GM12878 (cell line): ENCODE measurements at regions not wholly inside any gene's neighbourhood (a gene's known extent, or its start where the extent isn't known, plus 50 kb on each side); places are given as distances from the start of the nearest gene placed in this dataset.
A peak's percentile ranks its signal among the peaks of the same experiment; 100 is the strongest.

Experiments used
- ATAC-seq: fragments of 200-7000 bp; cut with Tn5 transposase; 3 replicates; pipeline ENCODE4 v1.9.1; 2020; ENCODE audit warnings: mild to moderate bottlenecking, moderate library complexity
- BruUV-seq: library from RNA; stranded (reverse); fragments of 400-500 nt; replicated peaks from 2 replicates; lab custom pipeline; 2021; lab: Mats Ljungman, UMichigan
- CTCF ChIA-PET: fragments of 300-600 bp; sonication (Branson Sonifier 250); formaldehyde crosslinking; extraction: SDS; loops from one replicate; lab custom pipeline; 2021; ENCODE audit warnings: inconsistent platforms; lab: Yijun Ruan, JAX
- POLR2A ChIA-PET: fragments of 350-600 bp; formaldehyde crosslinking; extraction: SDS; loops from one replicate; lab custom pipeline; 2021; ENCODE audit warnings: inconsistent platforms; lab: Charles Lee
- RAD21 ChIA-PET: fragments of 300-600 bp; sonication (Branson Sonifier 250); formaldehyde crosslinking; loops from one replicate; lab custom pipeline; 2023; ENCODE audit warnings: antibody characterized with exemption; ENCODE audit not compliant: unreplicated experiment; lab: Charles Lee
- SMC1A ChIA-PET: fragments of 300-600 bp; sonication (Branson Sonifier 250); formaldehyde crosslinking; loops from one replicate; lab custom pipeline; 2023; ENCODE audit not compliant: unreplicated experiment, uncharacterized antibody; lab: Charles Lee
- DNase-seq: peaks from one replicate; pipeline ENCODE4 v3.0.0-alpha.2; 2011; ENCODE audit warnings: low read depth, low spot score
- FAIRE-seq: peaks from 3 replicates; lab custom pipeline; 2011; peaks lifted over from hg19 to GRCh38; lab: Jason Lieb, UNC
- H2AFZ ChIP-seq: 2 replicates; pipeline ENCODE4 v1.6.0; 2011; ENCODE audit warnings: low read depth, low read length, control low read depth; ENCODE audit not compliant: control insufficient read depth
- H3K27ac ChIP-seq: 2 replicates; pipeline ENCODE4 v1.5.1; 2011; ENCODE audit warnings: control low read depth; ENCODE audit not compliant: control insufficient read depth, insufficient read depth
- H3K27me3 ChIP-seq, 2 experiments: replicated peaks in 1 of 2; 2 replicates each; pipeline versions ENCODE4 v1.6.0 to v1.6.1; 2011; ENCODE audit warnings: low read length in 1 of 2; ENCODE audit not compliant: control insufficient read depth in 2 of 2, insufficient read depth in 2 of 2
- H3K36me3 ChIP-seq, 2 experiments: 2 replicates each; pipeline ENCODE4 v1.5.1; 2011; ENCODE audit warnings: low read length in 1 of 2; ENCODE audit not compliant: control insufficient read depth in 2 of 2, insufficient read depth in 2 of 2
- H3K4me1 ChIP-seq: 2 replicates; pipeline ENCODE4 v1.6.1; 2011; ENCODE audit warnings: mild to moderate bottlenecking, low read length, moderate library complexity, mixed read lengths; ENCODE audit not compliant: control insufficient read depth, insufficient read depth
- H3K4me2 ChIP-seq: 2 replicates; pipeline ENCODE4 v1.6.0; 2011; ENCODE audit warnings: control low read depth; ENCODE audit not compliant: control insufficient read depth, insufficient read depth
- H3K4me3 ChIP-seq: fragments of 200-600 bp; sonication (generic); 2 replicates; pipeline ENCODE4 v1.5.1; 2016
- H3K79me2 ChIP-seq: 2 replicates; pipeline ENCODE4 v1.6.0; 2011; ENCODE audit warnings: low read length; ENCODE audit not compliant: control insufficient read depth, insufficient read depth
- H3K9ac ChIP-seq: 2 replicates; pipeline ENCODE4 v1.8.0; 2011; ENCODE audit warnings: low read length, control low read depth, mixed read lengths; ENCODE audit not compliant: control insufficient read depth, insufficient read depth
- H3K9me3 ChIP-seq: replicated peaks from 3 replicates; pipeline ENCODE4 v1.5.1; 2011; ENCODE audit warnings: mild to moderate bottlenecking, low read length; ENCODE audit not compliant: control insufficient read depth, insufficient read depth
- H4K20me1 ChIP-seq: 2 replicates; pipeline ENCODE4 v1.6.0; 2011; ENCODE audit not compliant: control insufficient read depth, insufficient read depth
- CBFB ChIP-seq: IDR thresholded peaks from 2 replicates; pipeline ENCODE4 v1.6.1; 2016; ENCODE audit warnings: antibody characterized with exemption, low read depth
- CTCF ChIP-seq, 3 experiments: IDR thresholded peaks in 2 of 3; conservative IDR thresholded peaks in 1 of 3; 2 replicates each; pipeline ENCODE4 v1.5.1; 2011; ENCODE audit warnings: low read depth in 3 of 3, low read length in 3 of 3, mild to moderate bottlenecking in 3 of 3, control low read depth in 2 of 3, moderate library complexity in 2 of 3, inconsistent platforms in 1 of 3, mixed read lengths in 1 of 3; ENCODE audit not compliant: control insufficient read depth in 2 of 3, insufficient read depth in 1 of 3; ENCODE audit errors: extremely low read depth in 1 of 3
- FOXM1 ChIP-seq: IDR thresholded peaks from 2 replicates; pipeline ENCODE4 v1.6.1; 2012; ENCODE audit warnings: low read depth, mild to moderate bottlenecking, inconsistent platforms, low read length, moderate library complexity
- MAX ChIP-seq: IDR thresholded peaks from 2 replicates; pipeline ENCODE4 v1.6.1; 2012; ENCODE audit warnings: low read depth, low read length, improper control_type of control experiment
- RAD21 ChIP-seq: IDR thresholded peaks from 2 replicates; pipeline ENCODE4 v1.6.1; 2011; ENCODE audit warnings: mild to moderate bottlenecking, low read depth, low read length, moderate library complexity; ENCODE audit not compliant: insufficient read depth
- REST ChIP-seq: IDR thresholded peaks from 2 replicates; pipeline ENCODE4 v1.6.1; 2012; ENCODE audit warnings: mild to moderate bottlenecking, low read depth, low read length
- SKIL ChIP-seq: fragments of 450-650 bp; IDR thresholded peaks from 2 replicates; pipeline ENCODE4 v1.6.1; 2017; ENCODE audit warnings: mild to moderate bottlenecking, low read depth, inconsistent platforms; ENCODE audit not compliant: poor library complexity, severe bottlenecking
- SMC3 ChIP-seq: IDR thresholded peaks from 2 replicates; pipeline ENCODE4 v1.6.1; 2011; ENCODE audit warnings: low read length, improper control_type of control experiment, borderline replicate concordance
- SPI1 ChIP-seq: IDR thresholded peaks from 2 replicates; pipeline ENCODE4 v1.6.1; 2011; ENCODE audit warnings: low read depth, mild to moderate bottlenecking, low read length, moderate library complexity, borderline replicate concordance; ENCODE audit not compliant: insufficient read depth
- WGBS: methylation state at CpG from one replicate; pipeline ENCODE4 v1.1.6; 2016; ENCODE audit warnings: low lambda C conversion rate; ENCODE audit not compliant: insufficient replicate concordance, insufficient coverage; ENCODE audit errors: missing lambda C conversion rate; 5-methylcytosine and 5-hydroxymethylcytosine counted together
- in situ Hi-C: fragments of 300-500 bp; cut with MboI; formaldehyde crosslinking; loops from 9 replicates; pipeline ENCODE4 v1.14.3; 2018; ENCODE audit warnings: mixed read lengths
- intact Hi-C: fragments of 100-400 bp; cut with micrococcal nuclease; formaldehyde crosslinking; loops from one replicate; pipeline ENCODE4 v1.14.2; 2022; ENCODE audit not compliant: unreplicated experiment

GRCh38 chrX:94057385-94057784 lies 383.4 kb downstream of the FAM133A start (continued):
- TF ChIP-seq REST (no peak), CTCF (IDR thresholded peaks at IDR 0.05 in 2 of 3, conservative IDR thresholded peaks at IDR 0.05 in 1 of 3; ENCODE audit: control insufficient read depth in 2 of 3, extremely low read depth in 1 of 3, insufficient read depth in 1 of 3, low read depth in 3 of 3, low read length in 3 of 3) (no peak), SPI1 (no peak), CBFB (no peak)

- Histone ChIP-seq H3K79me2 (no peaks in the 10 kb centered on the region), H2AFZ (no peak overlapping the region), H3K36me3 (no peaks in the 10 kb centered on the region), H3K27me3 (no peaks in the 10 kb centered on the region), H3K27ac (no peak overlapping the region), H4K20me1 (no peaks in the 10 kb centered on the region), H3K4me2 (no peak overlapping the region), H3K9me3 (no peaks in the 10 kb centered on the region), H3K4me1 (no peaks in the 10 kb centered on the region), H3K4me3 (no peak overlapping the region), H3K9ac (no peak overlapping the region)
- intact Hi-C loops (no loop called here), in situ Hi-C loops (no loop called here)
- FAIRE-seq (no peak), ATAC-seq (peak; percentile 64; the same call in 2 of the 3 replicates), DNase-seq (no peak)
- CTCF ChIA-PET: no interaction called here
- 29% methylated on average over 9 of the region's 9 CpGs for WGBS
- SMC1A ChIA-PET: no interaction called here
- POLR2A ChIA-PET: no interaction called here
- RAD21 ChIA-PET: no interaction called here
- BruUV-seq: no TSS peak
- TF ChIP-seq SKIL (no peak), MAX (no peak), RAD21 (peak; percentile 31; the same call in 1 of the 2 replicates), FOXM1 (no peak), SMC3 (peak; percentile 28; the same call in 1 of the 2 replicates), CTCF (IDR thresholded peaks at IDR 0.05 in 2 of 3, conservative IDR thresholded peaks at IDR 0.05 in 1 of 3; ENCODE audit: control insufficient read depth in 2 of 3, extremely low read depth in 1 of 3, insufficient read depth in 1 of 3, low read depth in 3 of 3, low read length in 3 of 3) (peak; percentile 32 to 51 (median 49); a peak in 4 of 6 replicates)
These were observed 384.8 kb downstream of the FAM133A start for GRCh38 chrX:94058728-94059382.
